HEK293T (cell line): ENCODE measurements at regions not wholly inside any gene's neighbourhood (a gene's known extent, or its start where the extent isn't known, plus 50 kb on each side); places are given as distances from the start of the nearest gene placed in this dataset.

Source experiments
- CTCF ChIA-PET: fragments of 350-600 bp; formaldehyde crosslinking; extraction: SDS; loops from one replicate; lab custom pipeline; 2021; ENCODE audit warnings: antibody characterized with exemption, inconsistent platforms; lab: Yijun Ruan, JAX
- POLR2A ChIA-PET: fragments of 350-600 bp; formaldehyde crosslinking; extraction: SDS; loops from one replicate; lab custom pipeline; 2020; ENCODE audit warnings: antibody characterized with exemption, inconsistent platforms; lab: Yijun Ruan, JAX
- DNase-seq: peaks from one replicate; pipeline ENCODE4 v3.0.0; 2012; ENCODE audit warnings: mixed read lengths; ENCODE audit errors: extremely low spot score
- ARNT ChIP-seq: fragments of 450-650 bp; IDR thresholded peaks from 2 replicates; pipeline ENCODE4 v1.6.1; 2017; ENCODE audit warnings: mild to moderate bottlenecking
- BHLHE40 ChIP-seq: fragments of 450-650 bp; IDR thresholded peaks from 2 replicates; pipeline ENCODE4 v1.6.1; 2016; ENCODE audit warnings: mild to moderate bottlenecking, moderate library complexity, borderline replicate concordance
- CTBP1 ChIP-seq: fragments of 450-650 bp; IDR thresholded peaks from 2 replicates; pipeline ENCODE4 v1.6.1; 2016; ENCODE audit warnings: borderline replicate concordance
- ELF4 ChIP-seq: fragments of 450-650 bp; IDR thresholded peaks from 2 replicates; pipeline ENCODE4 v1.6.1; 2017; ENCODE audit warnings: antibody characterized with exemption
- FOXA1 ChIP-seq: fragments of 450-650 bp; IDR thresholded peaks from 2 replicates; pipeline ENCODE4 v1.6.1; 2016; ENCODE audit warnings: mild to moderate bottlenecking
- FOXK2 ChIP-seq: fragments of 450-650 bp; IDR thresholded peaks from 2 replicates; pipeline ENCODE4 v1.6.1; 2016; ENCODE audit warnings: mild to moderate bottlenecking
- FOXM1 ChIP-seq: fragments of 450-650 bp; IDR thresholded peaks from 2 replicates; pipeline ENCODE4 v1.6.1; 2017; ENCODE audit warnings: mild to moderate bottlenecking, borderline replicate concordance
- HDGF ChIP-seq: fragments of 450-650 bp; IDR thresholded peaks from 2 replicates; pipeline ENCODE4 v1.6.1; 2017; ENCODE audit warnings: antibody characterized with exemption, borderline replicate concordance
- L3MBTL2 ChIP-seq: fragments of 450-650 bp; conservative IDR thresholded peaks from 2 replicates; pipeline ENCODE4 v1.6.1; 2016; ENCODE audit warnings: mild to moderate bottlenecking
- LEF1 ChIP-seq: fragments of 450-650 bp; IDR thresholded peaks from 2 replicates; pipeline ENCODE4 v1.6.1; 2017; ENCODE audit warnings: mild to moderate bottlenecking, borderline replicate concordance
- NFRKB ChIP-seq: fragments of 450-650 bp; IDR thresholded peaks from 2 replicates; pipeline ENCODE4 v1.6.1; 2016; ENCODE audit warnings: mild to moderate bottlenecking, moderate library complexity
- PKNOX1 ChIP-seq: fragments of 450-650 bp; IDR thresholded peaks from 2 replicates; pipeline ENCODE4 v1.6.1; 2016
- SP1 ChIP-seq: fragments of 450-650 bp; IDR thresholded peaks from 2 replicates; pipeline ENCODE4 v1.6.1; 2017
- SUZ12 ChIP-seq: fragments of 450-650 bp; IDR thresholded peaks from 2 replicates; pipeline ENCODE4 v1.6.1; 2016; ENCODE audit warnings: mild to moderate bottlenecking
- TARDBP ChIP-seq: fragments of 450-650 bp; IDR thresholded peaks from 2 replicates; pipeline ENCODE4 v1.6.1; 2016
- ZNF384 ChIP-seq: fragments of 450-650 bp; IDR thresholded peaks from 2 replicates; pipeline ENCODE4 v1.6.1; 2016

GRCh38 chr2:821546-821945, 129.1 kb upstream of the SNTG2 start:
- no peak for DNase-seq
- POLR2A ChIA-PET, result no interaction called here

GRCh38 chr2:819601-820000, 131.0 kb upstream of the SNTG2 start:
- ChIA-PET CTCF (no interaction called here), POLR2A (no interaction called here)
- no peak for TF ChIP-seq L3MBTL2
- DNase-seq, result no peak

More at GRCh38 chr2:821546-821945, 129.1 kb upstream of the SNTG2 start:
- CTCF ChIA-PET, result no interaction called here
- TF ChIP-seq FOXK2, result no peak
- no peak for TF ChIP-seq ZNF384
- TF ChIP-seq ELF4, result no peak
- no peak for TF ChIP-seq ARNT
- TF ChIP-seq PKNOX1, result no peak
- TF ChIP-seq TARDBP, result no peak
- TF ChIP-seq LEF1, result no peak
- no peak for TF ChIP-seq SP1
- TF ChIP-seq HDGF, result no peak
- no peak for TF ChIP-seq NFRKB
- no peak for TF ChIP-seq FOXM1
- TF ChIP-seq SUZ12, result no peak
- no peak for TF ChIP-seq L3MBTL2

GRCh38 chr2:819121-819520, 131.5 kb upstream of the SNTG2 start:
- ChIA-PET POLR2A (no interaction called here), CTCF (no interaction called here)
- TF ChIP-seq FOXA1, result no peak
- TF ChIP-seq LEF1, result no peak
- TF ChIP-seq CTBP1, result no peak
- no peak for TF ChIP-seq FOXM1
- TF ChIP-seq BHLHE40, result no peak
- TF ChIP-seq HDGF, result no peak
- TF ChIP-seq SUZ12, result no peak
- no peak for TF ChIP-seq ARNT
- TF ChIP-seq TARDBP, result no peak
- TF ChIP-seq ZNF384, result no peak
- DNase-seq, result no peak

GRCh38 chr2:817336-818015, 133.2 kb upstream of the SNTG2 start:
- DNase-seq, result no peak
- ChIA-PET CTCF (no interaction called here), POLR2A (no interaction called here)
- TF ChIP-seq NFRKB, result no peak
- TF ChIP-seq ARNT, result no peak
- TF ChIP-seq FOXM1, result no peak
- TF ChIP-seq LEF1, result no peak
- TF ChIP-seq SUZ12, result no peak

- ChIA-PET CTCF (no interaction called here), POLR2A (no interaction called here)
- no peak for DNase-seq
- TF ChIP-seq SP1 (no peak), PKNOX1 (no peak), TARDBP (no peak), FOXK2 (no peak), CTBP1 (no peak), L3MBTL2 (no peak), ELF4 (no peak), FOXM1 (no peak), BHLHE40 (no peak), LEF1 (no peak), HDGF (no peak), ZNF384 (no peak), FOXA1 (no peak), ARNT (no peak), SUZ12 (no peak), NFRKB (no peak)
Measured at GRCh38 chr2:816278-816677, 134.4 kb upstream of the SNTG2 start.

- CTCF ChIA-PET, result no interaction called here
- DNase-seq, result no peak
- POLR2A ChIA-PET, result no interaction called here
- TF ChIP-seq HDGF (no peak), CTBP1 (no peak), ARNT (no peak), ELF4 (no peak), LEF1 (no peak), PKNOX1 (no peak), TARDBP (no peak), ZNF384 (no peak), SP1 (no peak), NFRKB (no peak), L3MBTL2 (no peak), FOXA1 (no peak), FOXM1 (no peak), SUZ12 (no peak)
Measured at GRCh38 chr2:810397-810796, 133.2 kb upstream of the TMEM18 start.

- ChIA-PET CTCF (no interaction called here), POLR2A (no interaction called here)
- DNase-seq, result no peak
- TF ChIP-seq ELF4 (no peak), LEF1 (no peak), FOXA1 (no peak), FOXM1 (no peak), SP1 (no peak), PKNOX1 (no peak), BHLHE40 (no peak), SUZ12 (no peak), NFRKB (no peak)
Measured at GRCh38 chr2:807300-807699, 130.1 kb upstream of the TMEM18 start.
